ENCODE measurements at regions not wholly inside any gene's neighbourhood (a gene's known extent, or its start where the extent isn't known, plus 50 kb on each side); places are given as distances from the start of the nearest gene placed in this dataset.
"Not testable (repeated sequence)": the region's sequence is repeated elsewhere in the genome, so short reads cannot be mapped to it uniquely, and the experiment has no call there.

GRCh38 chr7:68176974-68177373 is 1180.3 kb downstream of the TYW1 start:
- no peak for DNase-seq (ENCODE audit: low spot score)

DNA sequence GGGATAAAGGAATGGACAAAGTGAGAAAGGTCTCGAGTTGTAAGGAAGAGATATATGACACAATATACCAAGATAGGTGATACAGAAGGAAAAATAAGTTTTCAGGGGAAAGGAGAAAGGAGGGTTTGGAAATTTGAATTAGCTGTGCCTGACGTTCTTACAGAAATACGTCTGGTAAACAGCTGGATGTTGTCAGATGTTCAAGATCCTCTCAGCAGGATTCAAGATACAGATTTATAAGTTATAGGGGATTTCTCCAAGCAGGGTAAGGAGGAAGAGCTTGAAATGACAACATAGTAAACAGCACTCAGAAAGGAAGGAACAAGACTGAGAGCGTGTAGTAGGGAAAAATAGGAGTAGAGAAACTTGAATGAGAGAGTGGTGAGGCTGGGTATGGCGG is 1184.1 kb downstream of the TYW1 start:
- DNase-seq (ENCODE audit: low spot score), result no peak

DNA sequence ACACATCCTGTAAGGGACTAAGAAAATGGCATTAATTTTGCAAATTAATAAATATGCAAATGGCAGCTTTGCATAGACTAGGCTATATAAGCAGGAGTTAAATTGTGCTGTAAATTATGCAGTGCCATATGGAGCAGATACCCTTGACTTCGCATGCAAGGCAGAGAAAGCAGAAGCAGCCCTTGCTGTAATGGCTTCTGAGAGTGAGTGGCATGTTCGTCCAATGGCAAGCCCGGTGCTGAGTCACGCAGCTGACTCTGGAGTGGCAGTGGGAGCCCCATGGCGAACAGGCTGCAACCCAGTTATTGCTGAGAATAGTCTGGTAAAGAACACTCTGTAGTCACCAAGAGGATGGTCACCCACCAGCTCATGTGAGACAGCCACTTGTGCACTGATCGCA is 1186.5 kb downstream of the TYW1 start:
- no peak for DNase-seq (ENCODE audit: low spot score)

GRCh38 chr7:68185631-68186456 is 1189.2 kb downstream of the TYW1 start:
- DNase-seq (ENCODE audit: low spot score), result no peak

DNA sequence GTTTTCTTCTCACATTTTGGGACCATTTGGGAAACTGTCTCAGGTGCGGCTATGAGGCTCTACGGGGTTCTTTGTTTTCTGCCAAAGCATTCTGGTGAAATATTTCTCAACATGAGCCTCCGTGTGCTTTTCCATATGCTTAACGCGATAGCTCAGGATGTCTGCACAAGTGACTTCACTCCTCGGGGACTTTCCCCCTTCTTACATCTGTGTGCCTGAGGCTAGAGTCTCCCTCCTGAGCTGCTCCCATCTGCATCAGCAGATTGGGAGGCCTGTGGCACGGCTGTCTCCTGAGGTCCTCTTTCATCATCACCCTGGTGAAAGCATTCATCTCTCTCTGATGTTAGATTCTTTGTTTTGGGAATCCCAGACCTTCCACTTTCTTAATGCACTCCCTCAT is 1190.9 kb downstream of the TYW1 start:
- no peak for DNase-seq (ENCODE audit: low spot score)

GRCh38 chr7:68192941-68193340 is 1196.3 kb downstream of the TYW1 start:
- DNase-seq (ENCODE audit: low spot score), result no peak

DNA sequence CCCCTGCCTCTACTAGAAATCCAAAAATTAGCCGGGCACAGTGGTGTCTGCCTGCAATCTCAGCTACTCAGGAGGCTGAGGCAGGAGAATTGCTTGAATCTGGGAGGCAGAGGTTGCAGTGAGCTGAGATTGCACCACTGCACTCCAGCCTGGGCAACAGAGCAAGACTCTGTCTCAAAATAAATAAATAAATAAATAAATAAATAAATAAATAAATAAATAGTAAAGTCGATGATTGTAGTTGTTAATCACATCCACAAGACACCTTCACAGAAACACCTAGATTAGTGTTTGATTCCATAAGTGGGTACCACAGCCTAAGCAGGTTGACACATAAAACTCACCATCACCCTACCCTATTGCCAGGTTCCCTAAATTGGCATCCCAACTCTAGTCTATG is 1199.0 kb downstream of the TYW1 start:
- DNase-seq (ENCODE audit: low spot score), result not testable (repeated sequence)

GRCh38 chr7:68200051-68200670 is 1203.5 kb downstream of the TYW1 start:
- DNase-seq (ENCODE audit: low spot score), result no peak

GRCh38 chr7:68203251-68203650 is 1206.6 kb downstream of the TYW1 start:
- DNase-seq (ENCODE audit: low spot score), result no peak

DNA sequence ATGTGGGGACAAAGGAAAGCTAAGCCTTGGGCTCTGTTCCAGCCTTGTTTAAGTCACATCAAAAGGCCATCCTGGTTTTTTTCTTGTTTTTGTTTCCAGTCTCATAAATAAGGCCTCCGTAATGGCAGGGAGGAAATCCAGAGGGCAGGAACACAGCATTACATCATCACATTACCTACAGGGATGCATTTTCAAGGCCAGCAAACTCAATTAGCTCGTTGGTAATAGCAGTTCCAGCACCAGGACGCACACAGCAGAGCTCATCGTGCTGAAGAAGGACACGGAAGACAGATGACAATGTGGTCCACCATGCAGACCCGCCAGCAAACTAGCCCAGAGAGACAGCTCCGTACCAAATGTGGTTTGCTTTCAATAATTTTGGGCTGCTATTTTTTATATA is 1209.2 kb downstream of the TYW1 start:
- DNase-seq (ENCODE audit: low spot score), result no peak

- DNase-seq (ENCODE audit: low spot score), result no peak
Measured at GRCh38 chr7:68206946-68207485, 1210.4 kb downstream of the TYW1 start.

GRCh38 chr7:68207676-68208075 is 1211.0 kb downstream of the TYW1 start:
- DNase-seq (ENCODE audit: low spot score), result no peak

DNA sequence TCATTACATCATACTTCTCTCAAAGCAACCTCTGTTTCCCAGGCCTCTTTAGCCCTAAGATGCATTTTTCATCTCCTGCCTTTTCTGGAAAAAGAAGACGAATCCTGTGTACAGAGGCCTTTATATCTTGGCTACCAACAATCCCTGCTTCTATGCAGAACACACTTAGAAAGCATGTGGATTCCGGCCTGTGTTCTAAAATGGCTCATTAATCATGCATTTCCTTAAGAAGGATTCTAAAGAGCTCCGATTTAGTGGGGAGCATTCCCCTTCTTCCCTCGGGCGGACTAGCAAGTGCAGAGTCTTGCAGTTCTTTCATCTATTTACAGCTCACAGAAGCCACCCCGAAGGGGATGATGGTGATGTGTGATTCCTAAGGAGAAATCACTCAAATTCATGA is 1212.9 kb downstream of the TYW1 start:
- no peak for DNase-seq (ENCODE audit: low spot score)

- no peak for DNase-seq (ENCODE audit: low spot score)
Measured at GRCh38 chr7:68213838-68214237, 1217.2 kb downstream of the TYW1 start.

- DNase-seq (ENCODE audit: low spot score), result no peak
Measured at GRCh38 chr7:68216051-68216450, 1219.4 kb downstream of the TYW1 start.

GRCh38 chr7:68217426-68217825 is 1220.8 kb downstream of the TYW1 start:
- no peak for DNase-seq (ENCODE audit: low spot score)

GRCh38 chr7:68218461-68218860 is 1221.8 kb downstream of the TYW1 start:
- DNase-seq (ENCODE audit: low spot score), result no peak

- no peak for DNase-seq (ENCODE audit: low spot score)
Measured at GRCh38 chr7:68222311-68222710, 1225.7 kb downstream of the TYW1 start.

GRCh38 chr7:68224041-68224741 is 1227.6 kb downstream of the TYW1 start:
- DNase-seq (ENCODE audit: low spot score), result no peak

DNA sequence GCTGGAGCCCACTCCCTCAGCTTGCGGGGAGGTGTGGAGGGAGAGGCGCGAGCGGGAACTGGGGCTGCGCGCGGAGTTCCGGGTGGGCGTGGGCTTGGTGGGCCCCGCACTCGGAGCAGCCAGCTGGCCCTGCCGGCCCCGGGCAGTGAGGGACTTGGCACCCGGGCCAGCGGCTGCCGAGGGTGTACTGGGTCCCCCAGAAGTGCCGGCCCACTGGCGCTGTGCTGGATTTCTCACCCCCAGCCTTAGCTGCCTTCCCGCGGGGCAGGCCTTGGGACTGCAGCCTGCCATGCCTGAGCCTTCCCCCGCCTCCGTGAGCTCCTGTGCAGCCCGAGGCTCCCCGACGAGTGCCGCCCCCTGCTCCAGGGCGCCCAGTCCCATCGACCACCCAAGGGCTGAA is 1234.4 kb downstream of the TYW1 start:
- DNase-seq (ENCODE audit: low spot score), result not testable (repeated sequence)

DNA sequence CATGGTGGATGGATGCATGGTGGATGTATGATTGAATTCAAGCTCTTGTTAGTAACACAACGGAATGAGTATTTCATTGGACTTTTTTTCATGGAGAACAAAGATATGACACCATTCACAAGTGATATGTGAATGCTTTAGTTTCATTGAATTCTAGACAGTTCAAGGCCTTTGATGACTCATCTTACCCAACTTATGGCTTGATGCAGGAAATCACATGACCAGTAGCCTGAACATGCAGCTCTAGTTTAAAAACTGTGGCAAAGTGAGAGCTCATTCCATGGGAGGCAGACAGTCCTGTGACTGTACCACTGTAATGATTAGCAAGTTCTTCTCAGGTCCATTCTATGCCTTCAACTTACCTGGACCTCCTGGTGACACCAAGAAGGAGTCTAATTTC is 1239.3 kb downstream of the TYW1 start:
- DNase-seq (ENCODE audit: low spot score), result no peak

DNA sequence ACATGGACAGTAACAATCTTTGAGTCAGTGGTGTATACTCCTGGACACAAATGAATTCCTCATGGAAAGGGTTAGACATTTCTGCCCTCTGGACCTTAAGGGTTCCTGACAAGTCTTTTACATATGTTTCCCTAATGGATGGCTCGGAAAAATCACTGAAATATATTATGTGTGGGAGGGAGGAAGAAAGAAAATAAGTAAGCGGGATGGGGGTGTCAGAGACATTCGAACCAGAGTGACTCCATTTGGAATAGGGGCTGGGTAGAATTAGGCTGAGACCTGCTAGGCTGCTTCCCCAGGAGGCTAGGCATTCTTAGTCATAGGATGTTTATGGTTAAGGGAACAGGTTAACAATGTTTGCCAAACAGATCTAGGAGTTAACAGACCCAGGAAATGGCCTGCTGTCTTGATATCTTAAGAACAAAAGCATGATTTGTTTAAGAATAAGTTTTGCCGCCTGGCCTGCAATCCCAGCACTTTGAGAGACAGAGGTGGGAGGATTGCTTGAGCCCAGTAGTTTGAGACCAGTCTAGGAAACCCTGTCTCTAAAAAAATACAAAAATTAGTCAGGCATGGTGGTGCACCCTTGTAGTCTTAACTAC is 1241.7 kb downstream of the TYW1 start:
- no peak for DNase-seq (ENCODE audit: low spot score)

All from hematopoietic multipotent progenitor cell treated with erythropoietin and hydrocortisone succinate and interleukin-3 and kit ligand, for 17 days (in vitro differentiated cells).